Spinal cord (tissue), 9 donors: ENCODE measurements at regions not wholly inside any gene's neighbourhood (a gene's known extent, or its start where the extent isn't known, plus 50 kb on each side); places are given as distances from the start of the nearest gene placed in this dataset.

Experiments used
- DNase-seq, 6 donors: peaks; one replicate each; pipeline versions ENCODE4 v3.0.0 to v3.0.0-alpha.2; 2013 to 2015; ENCODE audit warnings: low spot score in 6 of 6, low read depth in 4 of 6
- H3K27ac ChIP-seq: one replicate; pipeline ENCODE4 v1.5.1; 2013; ENCODE audit warnings: low read depth, low read length, control low read depth
- H3K27me3 ChIP-seq: one replicate; pipeline ENCODE4 v1.6.1; 2013; ENCODE audit warnings: low read length; ENCODE audit not compliant: control insufficient read depth, insufficient read depth
- H3K36me3 ChIP-seq: one replicate; pipeline ENCODE4 v1.6.1; 2013; ENCODE audit warnings: low read length; ENCODE audit not compliant: control insufficient read depth, insufficient read depth
- H3K4me1 ChIP-seq: one replicate; pipeline ENCODE4 v1.6.1; 2013; ENCODE audit warnings: low read length; ENCODE audit not compliant: control insufficient read depth, insufficient read depth
- H3K4me3 ChIP-seq: one replicate; pipeline ENCODE4 v1.5.1; 2013; ENCODE audit warnings: low read depth, low read length, control low read depth
- H3K9me3 ChIP-seq: one replicate; pipeline ENCODE4 v1.6.1; 2013; ENCODE audit warnings: low read length; ENCODE audit not compliant: control insufficient read depth, insufficient read depth
- WGBS: methylation state at CpG from one replicate; pipeline ENCODE4 v1.1.5; 2013; ENCODE audit warnings: missing lambda C conversion rate; ENCODE audit not compliant: insufficient coverage; 5-methylcytosine and 5-hydroxymethylcytosine counted together
- donor health status: healthy.

DNA sequence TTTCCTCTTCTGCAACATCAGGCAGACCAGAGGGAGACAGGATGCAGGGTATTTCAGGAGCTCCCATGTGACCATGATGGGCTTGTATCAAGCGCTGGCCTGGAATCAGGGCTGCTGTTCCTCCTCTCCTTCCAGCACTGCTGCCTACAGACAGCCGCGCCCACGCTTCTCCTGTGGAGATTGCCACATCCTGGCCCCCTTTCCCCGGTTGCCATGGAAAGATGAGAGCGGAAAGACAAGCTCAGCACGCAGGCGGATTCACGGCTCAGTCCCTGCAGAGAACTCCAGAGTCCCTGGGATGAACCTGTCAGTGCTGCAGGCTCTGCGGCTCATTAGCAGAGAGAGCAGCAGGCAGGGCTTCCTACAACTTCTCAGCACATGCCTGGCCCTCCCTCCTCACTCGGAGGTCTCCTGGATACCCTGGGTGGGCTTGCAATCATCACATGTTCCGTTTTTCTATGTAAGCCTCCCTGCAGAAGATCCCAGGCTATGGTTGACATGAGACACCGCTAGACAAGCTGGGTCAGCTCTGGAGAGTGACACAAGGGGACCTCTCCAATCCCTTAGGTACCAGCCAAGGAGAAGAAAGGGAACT is 497.8 kb upstream of the MYT1L start:
- 16% methylated on average over 13 of the region's 13 CpGs for WGBS
- peak in 2 of 6 donors; percentile 76 to 92 for DNase-seq
- Histone ChIP-seq H3K36me3 (no peaks in the 10 kb centered on the region), H3K27me3 (no peaks in the 10 kb centered on the region), H3K9me3 (peaks cover 2% of the 10 kb centered on the region), H3K4me1 (peaks cover 32% of the 10 kb centered on the region), H3K4me3 (no peak overlapping the region), H3K27ac (no peak overlapping the region)

- WGBS, result 78% methylated on average over 7 of the region's 8 CpGs
- H3K27me3 ChIP-seq, result no peaks in the 10 kb centered on the region
- H3K4me3 ChIP-seq, result no peak overlapping the region
- H3K36me3 ChIP-seq, result no peaks in the 10 kb centered on the region
- H3K4me1 ChIP-seq, result peaks cover 32% of the 10 kb centered on the region
- DNase-seq, result no peak
- H3K27ac ChIP-seq, result no peak overlapping the region
- peaks cover 2% of the 10 kb centered on the region for H3K9me3 ChIP-seq
Observed at GRCh38 chr2:2827761-2828221, 496.7 kb upstream of the MYT1L start.

- Histone ChIP-seq H3K4me3 (no peak overlapping the region), H3K27me3 (no peaks in the 10 kb centered on the region), H3K9me3 (peaks cover 2% of the 10 kb centered on the region), H3K27ac (no peak overlapping the region), H3K4me1 (peaks cover 32% of the 10 kb centered on the region), H3K36me3 (no peaks in the 10 kb centered on the region)
- peak in 1 of 6 donors; percentile 82 for DNase-seq
- 74% methylated on average over 12 of the region's 16 CpGs for WGBS
Observed at GRCh38 chr2:2827046-2827636, 496.1 kb upstream of the MYT1L start.

GRCh38 chr2:2826621-2827020 is 495.5 kb upstream of the MYT1L start:
- no peaks in the 10 kb centered on the region for H3K36me3 ChIP-seq
- H3K27me3 ChIP-seq, result no peaks in the 10 kb centered on the region
- no peak overlapping the region for H3K27ac ChIP-seq
- H3K9me3 ChIP-seq, result peaks cover 2% of the 10 kb centered on the region
- H3K4me1 ChIP-seq, result peaks cover 29% of the 10 kb centered on the region
- 77% methylated on average over 7 of the region's 8 CpGs for WGBS
- H3K4me3 ChIP-seq, result no peak overlapping the region
- no peak for DNase-seq

DNA sequence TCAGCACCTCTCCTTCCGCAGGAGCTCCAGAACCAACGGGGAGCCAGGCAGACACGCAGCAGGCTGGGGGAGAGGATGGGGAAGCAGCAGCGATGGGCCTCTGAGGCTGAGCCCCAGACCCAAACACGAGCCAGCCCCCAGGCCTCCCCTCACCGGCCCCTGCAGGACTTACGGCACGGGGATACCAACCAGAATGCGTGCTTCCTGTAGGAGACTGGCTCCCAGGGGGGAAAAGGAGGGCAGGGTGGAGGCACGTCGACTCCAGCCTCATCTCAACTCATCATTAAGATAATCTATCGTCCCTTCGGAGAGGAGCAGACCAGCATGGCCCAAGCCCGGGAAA is 495.1 kb upstream of the MYT1L start:
- H3K36me3 ChIP-seq, result no peaks in the 10 kb centered on the region
- WGBS, result 86% methylated on average over 5 of the region's 14 CpGs
- peaks cover 2% of the 10 kb centered on the region for H3K9me3 ChIP-seq
- no peak overlapping the region for H3K4me3 ChIP-seq
- H3K4me1 ChIP-seq, result peaks cover 27% of the 10 kb centered on the region
- no peak overlapping the region for H3K27ac ChIP-seq
- no peaks in the 10 kb centered on the region for H3K27me3 ChIP-seq
- no peak for DNase-seq

GRCh38 chr2:2825516-2826208 is 494.6 kb upstream of the MYT1L start:
- Histone ChIP-seq H3K27ac (no peak overlapping the region), H3K9me3 (peaks cover 2% of the 10 kb centered on the region), H3K27me3 (no peaks in the 10 kb centered on the region), H3K4me3 (no peak overlapping the region), H3K36me3 (no peaks in the 10 kb centered on the region), H3K4me1 (peaks cover 27% of the 10 kb centered on the region)
- 96% methylated on average over 20 of the region's 21 CpGs for WGBS
- no peak for DNase-seq

GRCh38 chr2:2825062-2825461 is 494.0 kb upstream of the MYT1L start:
- Histone ChIP-seq H3K36me3 (no peaks in the 10 kb centered on the region), H3K4me1 (peaks cover 27% of the 10 kb centered on the region), H3K9me3 (peaks cover 2% of the 10 kb centered on the region), H3K27ac (no peak overlapping the region), H3K27me3 (no peaks in the 10 kb centered on the region), H3K4me3 (no peak overlapping the region)
- 98% methylated on average over 7 of the region's 9 CpGs for WGBS
- DNase-seq, result no peak

GRCh38 chr2:2824588-2824987 is 493.5 kb upstream of the MYT1L start:
- Histone ChIP-seq H3K9me3 (peaks cover 2% of the 10 kb centered on the region), H3K27ac (no peak overlapping the region), H3K27me3 (no peaks in the 10 kb centered on the region), H3K4me3 (no peak overlapping the region), H3K36me3 (no peaks in the 10 kb centered on the region), H3K4me1 (peaks cover 27% of the 10 kb centered on the region)
- WGBS, result 96% methylated on average over 3 of the region's 5 CpGs
- DNase-seq, result no peak

DNA sequence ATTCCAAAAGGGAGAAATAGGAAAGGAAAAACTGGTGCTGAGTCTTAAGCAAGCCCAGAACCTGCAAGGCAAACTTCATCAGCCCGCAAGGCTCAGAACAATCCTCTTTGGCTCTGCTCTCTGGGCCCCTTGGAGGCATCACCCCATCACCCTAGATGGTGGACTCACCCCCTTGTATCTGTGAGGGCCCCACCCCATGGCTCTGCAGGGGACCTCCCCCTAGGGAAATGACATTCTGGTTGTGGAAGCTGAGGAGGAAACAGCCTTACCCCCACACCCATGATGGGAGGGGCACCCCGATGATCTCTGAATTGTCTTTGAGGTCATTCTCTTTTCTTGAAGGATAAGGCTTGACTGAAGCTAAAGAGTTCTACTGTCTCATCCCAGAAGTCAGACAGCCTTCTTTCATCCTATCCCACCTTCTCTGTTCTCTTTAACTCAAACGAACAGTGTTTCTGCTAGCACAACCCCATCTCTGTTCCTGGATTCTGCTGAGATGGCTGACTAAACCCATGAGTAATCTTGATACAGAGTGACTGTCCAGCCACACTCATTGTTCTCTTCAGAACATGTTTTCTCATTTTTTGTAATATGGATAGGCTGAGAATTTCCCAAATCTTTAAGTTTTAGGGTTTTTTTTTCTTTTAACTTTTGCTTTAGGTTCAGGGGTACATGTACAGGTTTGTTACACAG is 492.1 kb upstream of the MYT1L start:
- DNase-seq, result no peak
- H3K36me3 ChIP-seq, result no peaks in the 10 kb centered on the region
- no CpG with 5 or more reads among the region's 3 CpGs for WGBS
- H3K27ac ChIP-seq, result no peak overlapping the region
- peaks cover 18% of the 10 kb centered on the region for H3K4me1 ChIP-seq
- no peaks in the 10 kb centered on the region for H3K27me3 ChIP-seq
- peaks cover 2% of the 10 kb centered on the region for H3K9me3 ChIP-seq
- H3K4me3 ChIP-seq, result no peak overlapping the region
